ENCODE measurements at regions not wholly inside any gene's neighbourhood (a gene's known extent, or its start where the extent isn't known, plus 50 kb on each side); places are given as distances from the start of the nearest gene placed in this dataset.

- intact Hi-C loops (cut with DNase I, micrococcal nuclease), result no loop called here
- H3K4me3 ChIP-seq, result no peak overlapping the region
- H3K4me1 ChIP-seq (ENCODE audit: low read depth), result peaks cover 4% of the 10 kb centered on the region
- no peak for TF ChIP-seq CTCF (IDR thresholded peaks at IDR 0.05)
- peak; percentile 91 for ATAC-seq
- peak in 2 of 3 donors; percentile 38 to 41 for DNase-seq
- peaks cover 5% of the 10 kb centered on the region for H3K9me3 ChIP-seq
- no peaks in the 10 kb centered on the region for H3K36me3 ChIP-seq (ENCODE audit: low read depth)
Measured at GRCh38 chr1:14334336-14335176, 263.9 kb upstream of the KAZN start.

GRCh38 chr1:14338509-14338908 is 260.0 kb upstream of the KAZN start:
- TF ChIP-seq CTCF (IDR thresholded peaks at IDR 0.05), result no peak
- DNase-seq (no peak), ATAC-seq (no peak)
- Histone ChIP-seq H3K4me1 (ENCODE audit: low read depth) (peaks cover 4% of the 10 kb centered on the region), H3K9me3 (no peaks in the 10 kb centered on the region), H3K36me3 (ENCODE audit: low read depth) (no peaks in the 10 kb centered on the region), H3K4me3 (no peak overlapping the region)
- intact Hi-C loops (cut with DNase I, micrococcal nuclease), result no loop called here

GRCh38 chr1:14339288-14339687 is 259.2 kb upstream of the KAZN start:
- H3K4me3 ChIP-seq, result no peak overlapping the region
- H3K9me3 ChIP-seq, result no peaks in the 10 kb centered on the region
- H3K36me3 ChIP-seq (ENCODE audit: low read depth), result no peaks in the 10 kb centered on the region
- ATAC-seq (no peak), DNase-seq (no peak)
- peaks cover 4% of the 10 kb centered on the region for H3K4me1 ChIP-seq (ENCODE audit: low read depth)
- no peak for TF ChIP-seq CTCF (IDR thresholded peaks at IDR 0.05)
- intact Hi-C loops (cut with DNase I, micrococcal nuclease), result no loop called here

GRCh38 chr1:14340002-14340785 is 258.3 kb upstream of the KAZN start:
- no peak for TF ChIP-seq CTCF (IDR thresholded peaks at IDR 0.05)
- H3K36me3 ChIP-seq (ENCODE audit: low read depth), result no peaks in the 10 kb centered on the region
- intact Hi-C loops (cut with DNase I, micrococcal nuclease), result no loop called here
- no peaks in the 10 kb centered on the region for H3K9me3 ChIP-seq
- ATAC-seq (no peak), DNase-seq (no peak)
- no peak overlapping the region for H3K4me3 ChIP-seq
- H3K4me1 ChIP-seq (ENCODE audit: low read depth), result no peaks in the 10 kb centered on the region

GRCh38 chr1:14341147-14341546 is 257.3 kb upstream of the KAZN start:
- DNase-seq (no peak), ATAC-seq (no peak)
- H3K4me1 ChIP-seq (ENCODE audit: low read depth), result no peaks in the 10 kb centered on the region
- intact Hi-C loops (cut with DNase I, micrococcal nuclease), result no loop called here
- no peaks in the 10 kb centered on the region for H3K9me3 ChIP-seq
- no peaks in the 10 kb centered on the region for H3K36me3 ChIP-seq (ENCODE audit: low read depth)
- no peak for TF ChIP-seq CTCF (IDR thresholded peaks at IDR 0.05)
- no peak overlapping the region for H3K4me3 ChIP-seq

Measured in mucosa of descending colon (tissue), 3 donors.